ENCODE measurements at regions not wholly inside any gene's neighbourhood (a gene's known extent, or its start where the extent isn't known, plus 50 kb on each side); places are given as distances from the start of the nearest gene placed in this dataset.

DNA sequence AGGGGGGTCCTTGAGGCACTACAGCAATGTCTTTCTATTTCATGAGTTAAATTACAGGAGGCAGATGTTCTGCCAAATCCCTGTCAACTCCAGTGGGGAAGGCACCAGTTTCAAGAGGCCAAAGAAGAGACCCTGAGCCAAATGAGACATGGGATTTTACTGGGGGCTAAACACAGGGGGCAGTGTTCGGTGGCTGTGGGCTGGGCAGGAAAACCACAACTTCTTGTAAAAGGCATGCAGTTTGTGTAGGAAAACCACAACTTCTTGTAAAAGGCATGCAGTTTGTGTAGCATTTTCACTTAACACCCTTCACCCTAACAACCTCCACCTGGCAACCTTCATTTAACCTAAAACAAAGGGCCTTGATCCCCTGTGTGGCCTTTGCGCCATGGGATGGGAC lies 61.0 kb downstream of the POLR2M start:
- no peak for TF ChIP-seq CTCF (conservative IDR thresholded peaks at IDR 0.05)
- H3K27ac ChIP-seq, result no peak overlapping the region

GRCh38 chr15:57769266-57769665 lies 62.8 kb downstream of the POLR2M start:
- H3K27ac ChIP-seq, result no peak overlapping the region
- TF ChIP-seq CTCF (conservative IDR thresholded peaks at IDR 0.05), result no peak

- H3K27ac ChIP-seq, result no peak overlapping the region
- no peak for TF ChIP-seq CTCF (conservative IDR thresholded peaks at IDR 0.05)
Measured at GRCh38 chr15:57770495-57770894, 64.0 kb downstream of the POLR2M start.

DNA sequence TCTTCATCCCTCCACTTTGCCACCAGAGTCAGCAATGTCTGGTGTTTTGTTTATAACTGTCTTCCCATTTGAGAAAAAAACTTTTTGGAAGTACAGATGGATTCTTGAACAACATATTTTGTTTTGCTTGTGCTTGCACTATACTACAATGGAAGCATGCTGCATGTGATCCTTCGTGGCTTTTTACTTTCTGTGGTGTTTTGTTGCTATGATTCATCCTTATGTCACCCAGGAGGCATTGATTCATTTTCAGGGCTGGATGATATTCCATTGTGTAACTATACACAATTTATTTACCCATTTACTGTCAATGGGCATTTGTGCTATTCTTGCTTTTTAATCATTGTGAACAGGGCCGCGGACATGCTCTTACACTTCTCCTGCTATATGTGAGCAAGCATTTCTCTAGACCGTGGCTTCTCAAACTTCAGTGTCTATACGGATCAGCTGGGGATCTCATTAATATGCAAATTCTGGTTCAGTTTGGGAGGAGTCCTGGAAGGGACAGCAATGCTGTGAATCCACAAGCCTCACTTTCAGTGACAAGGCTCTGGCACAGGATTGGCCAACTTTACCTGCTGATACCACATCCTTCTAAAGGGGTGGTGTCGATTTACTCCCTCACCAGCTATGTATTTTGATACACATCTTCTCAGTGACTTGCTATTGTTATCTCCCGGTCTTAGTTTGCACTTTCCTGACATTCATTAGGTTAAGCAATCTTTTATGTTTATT lies 65.9 kb downstream of the POLR2M start:
- H3K27ac ChIP-seq, result no peak overlapping the region
- TF ChIP-seq CTCF (conservative IDR thresholded peaks at IDR 0.05), result no peak

DNA sequence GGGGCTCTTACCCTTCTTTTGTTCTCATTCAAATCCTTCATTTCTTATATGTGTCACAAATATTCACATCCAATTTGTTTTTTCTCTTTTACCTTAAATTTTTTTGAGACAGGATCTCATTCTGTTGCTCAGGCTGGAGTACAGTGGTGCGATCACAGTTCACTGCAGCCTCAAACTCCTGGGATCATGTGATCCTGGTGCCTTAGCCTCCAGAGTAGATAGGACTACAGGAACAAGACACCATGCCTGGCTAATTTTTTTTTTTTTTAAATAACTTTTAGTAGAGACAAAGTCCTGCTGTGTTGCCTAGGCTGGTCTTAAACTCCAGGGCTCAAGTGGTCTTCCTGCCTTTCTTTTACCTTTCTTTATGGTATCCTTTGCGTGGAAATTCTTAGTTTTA lies 66.5 kb downstream of the POLR2M start:
- H3K27ac ChIP-seq, result no peak overlapping the region
- TF ChIP-seq CTCF (conservative IDR thresholded peaks at IDR 0.05), result no peak

GRCh38 chr15:57777003-57777402 lies 70.5 kb downstream of the POLR2M start:
- no peak for TF ChIP-seq CTCF (conservative IDR thresholded peaks at IDR 0.05)
- H3K27ac ChIP-seq, result no peak overlapping the region

DNA sequence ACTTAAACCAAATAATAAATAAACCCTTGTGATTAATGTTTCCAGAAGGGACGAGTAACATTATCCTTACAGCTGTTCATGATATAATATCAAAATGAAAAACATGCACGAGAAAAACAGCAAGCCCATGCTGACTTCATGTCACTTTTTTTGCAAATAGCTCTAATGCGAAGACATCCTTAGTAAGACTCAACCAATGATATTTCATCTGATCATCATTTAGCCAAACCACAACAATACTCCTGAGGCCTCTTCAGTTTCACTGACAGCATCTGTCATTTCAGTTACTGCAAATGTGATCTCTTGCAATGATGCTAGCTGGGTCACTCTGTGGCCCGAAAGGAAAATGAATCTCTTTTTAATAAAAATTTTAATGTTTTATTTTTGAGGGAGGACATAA lies 74.0 kb downstream of the POLR2M start:
- no peak for TF ChIP-seq CTCF (conservative IDR thresholded peaks at IDR 0.05)
- H3K27ac ChIP-seq, result no peak overlapping the region

Measured in VCaP (cell line).